Bronchial epithelial cell (primary cell): ENCODE measurements at regions not wholly inside any gene's neighbourhood (a gene's known extent, or its start where the extent isn't known, plus 50 kb on each side); places are given as distances from the start of the nearest gene placed in this dataset.

Experiments used
- DNase-seq: peaks from one replicate; pipeline ENCODE4 v3.0.0-alpha.2; 2010; ENCODE audit warnings: low read depth
- FAIRE-seq: peaks from 2 replicates; lab custom pipeline; 2011; peaks lifted over from hg19 to GRCh38; lab: Jason Lieb, UNC
- H3K27me3 ChIP-seq: 2 replicates; pipeline ENCODE4 v1.5.1; 2011; ENCODE audit warnings: low read length; ENCODE audit not compliant: control insufficient read depth, insufficient read depth
- H3K36me3 ChIP-seq: 2 replicates; pipeline ENCODE4 v1.5.1; 2011; ENCODE audit warnings: low read length; ENCODE audit not compliant: control insufficient read depth, insufficient read depth
- H3K4me3 ChIP-seq: 2 replicates; pipeline ENCODE4 v1.5.1; 2011; ENCODE audit warnings: mild to moderate bottlenecking, low read depth, low read length, control low read depth
- TF ChIP-seq, protein P1 (sequence below): IDR thresholded peaks from 2 replicates; pipeline ENCODE4 v1.5.1; 2011; ENCODE audit warnings: mild to moderate bottlenecking, moderate library complexity, low read length, control low read depth, inconsistent platforms; ENCODE audit not compliant: insufficient read depth, severe bottlenecking

DNA sequence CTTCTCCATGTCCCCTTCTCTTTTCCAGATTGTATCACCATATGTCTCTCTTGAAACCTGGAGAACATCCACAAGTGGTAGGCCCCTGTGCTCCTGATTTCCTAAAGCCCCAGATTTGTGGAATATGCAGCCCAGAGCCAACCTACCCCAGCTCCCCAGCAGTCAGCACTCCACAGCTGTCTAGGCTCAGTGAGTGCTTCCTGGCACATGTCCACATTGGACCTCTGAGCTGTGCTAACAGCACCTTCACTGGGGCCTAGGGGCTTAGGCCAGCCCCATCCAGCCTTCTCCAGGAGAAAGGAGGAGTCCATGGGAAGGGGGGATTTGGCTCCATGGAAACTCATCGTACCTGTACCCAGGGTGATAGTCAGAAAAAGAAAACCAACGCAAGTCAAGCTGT lies 192.7 kb downstream of the FGFR2 start:
- DNase-seq (no peak), FAIRE-seq (no peak)
- TF ChIP-seq, protein P1, sequence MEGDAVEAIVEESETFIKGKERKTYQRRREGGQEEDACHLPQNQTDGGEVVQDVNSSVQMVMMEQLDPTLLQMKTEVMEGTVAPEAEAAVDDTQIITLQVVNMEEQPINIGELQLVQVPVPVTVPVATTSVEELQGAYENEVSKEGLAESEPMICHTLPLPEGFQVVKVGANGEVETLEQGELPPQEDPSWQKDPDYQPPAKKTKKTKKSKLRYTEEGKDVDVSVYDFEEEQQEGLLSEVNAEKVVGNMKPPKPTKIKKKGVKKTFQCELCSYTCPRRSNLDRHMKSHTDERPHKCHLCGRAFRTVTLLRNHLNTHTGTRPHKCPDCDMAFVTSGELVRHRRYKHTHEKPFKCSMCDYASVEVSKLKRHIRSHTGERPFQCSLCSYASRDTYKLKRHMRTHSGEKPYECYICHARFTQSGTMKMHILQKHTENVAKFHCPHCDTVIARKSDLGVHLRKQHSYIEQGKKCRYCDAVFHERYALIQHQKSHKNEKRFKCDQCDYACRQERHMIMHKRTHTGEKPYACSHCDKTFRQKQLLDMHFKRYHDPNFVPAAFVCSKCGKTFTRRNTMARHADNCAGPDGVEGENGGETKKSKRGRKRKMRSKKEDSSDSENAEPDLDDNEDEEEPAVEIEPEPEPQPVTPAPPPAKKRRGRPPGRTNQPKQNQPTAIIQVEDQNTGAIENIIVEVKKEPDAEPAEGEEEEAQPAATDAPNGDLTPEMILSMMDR: no peak
- H3K4me3 ChIP-seq: no peak overlapping the region
- no peaks in the 10 kb centered on the region for H3K27me3 ChIP-seq
- no peaks in the 10 kb centered on the region for H3K36me3 ChIP-seq

DNA sequence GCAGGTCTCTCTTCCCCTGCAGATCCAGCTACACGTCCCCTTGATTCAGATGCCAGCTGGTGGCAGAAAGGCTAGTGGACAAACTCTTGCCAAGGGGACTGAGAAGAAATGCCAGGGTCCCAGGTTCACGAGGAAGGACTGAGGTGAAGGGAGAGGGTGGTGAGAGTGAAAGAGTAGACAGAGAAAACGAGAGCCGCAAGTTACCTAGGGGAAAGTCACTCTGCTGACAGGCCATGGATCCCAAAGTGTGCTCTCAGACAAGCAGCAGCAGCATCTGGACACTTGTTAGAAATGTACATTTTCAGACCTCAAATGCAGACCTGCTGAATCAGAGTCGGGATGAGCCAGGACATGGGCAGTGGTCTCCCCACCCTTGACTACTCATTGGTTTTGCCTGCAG lies 192.3 kb downstream of the FGFR2 start:
- Histone ChIP-seq H3K36me3 (no peaks in the 10 kb centered on the region), H3K27me3 (no peaks in the 10 kb centered on the region), H3K4me3 (no peak overlapping the region)
- FAIRE-seq: no peak
- DNase-seq: no peak
- TF ChIP-seq, protein P1: no peak

GRCh38 chr10:121406823-121407545 lies 191.3 kb downstream of the FGFR2 start:
- Histone ChIP-seq H3K36me3 (no peaks in the 10 kb centered on the region), H3K27me3 (no peaks in the 10 kb centered on the region), H3K4me3 (no peak overlapping the region)
- TF ChIP-seq, protein P1: no peak
- peak; percentile 84 for DNase-seq
- no peak for FAIRE-seq

DNA sequence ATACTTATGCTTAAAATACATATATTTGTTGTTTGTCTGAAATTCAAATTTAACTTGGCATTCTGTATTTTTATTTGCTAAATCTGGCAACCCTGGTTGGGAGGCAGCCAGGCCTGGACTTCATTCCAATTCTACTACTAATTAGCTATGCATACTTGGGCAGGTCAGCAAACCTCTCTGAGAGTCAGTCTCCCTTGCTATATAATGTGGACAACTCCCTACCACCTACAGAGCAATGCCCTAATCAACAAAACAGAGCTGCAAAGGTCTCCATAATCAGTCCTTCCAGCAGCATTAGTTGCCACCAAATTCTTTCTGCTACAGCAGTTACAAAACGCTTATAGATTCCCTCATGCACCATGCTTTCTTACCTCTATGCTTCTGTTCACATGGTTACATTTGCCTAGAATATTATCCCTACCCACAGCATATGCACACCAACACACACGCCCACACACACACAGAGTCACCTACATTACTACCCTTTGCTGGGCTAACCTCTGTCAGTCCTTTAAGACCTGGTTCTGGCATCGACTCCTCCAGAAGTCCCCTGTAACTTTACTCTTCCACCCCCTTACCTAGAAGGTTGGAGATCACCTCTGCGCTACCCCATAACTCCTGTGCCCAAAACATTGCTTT lies 188.7 kb downstream of the FGFR2 start:
- DNase-seq: peak; percentile 17
- Histone ChIP-seq H3K27me3 (no peaks in the 10 kb centered on the region), H3K36me3 (no peaks in the 10 kb centered on the region), H3K4me3 (no peak overlapping the region)
- no peak for FAIRE-seq
- TF ChIP-seq, protein P1: no peak

DNA sequence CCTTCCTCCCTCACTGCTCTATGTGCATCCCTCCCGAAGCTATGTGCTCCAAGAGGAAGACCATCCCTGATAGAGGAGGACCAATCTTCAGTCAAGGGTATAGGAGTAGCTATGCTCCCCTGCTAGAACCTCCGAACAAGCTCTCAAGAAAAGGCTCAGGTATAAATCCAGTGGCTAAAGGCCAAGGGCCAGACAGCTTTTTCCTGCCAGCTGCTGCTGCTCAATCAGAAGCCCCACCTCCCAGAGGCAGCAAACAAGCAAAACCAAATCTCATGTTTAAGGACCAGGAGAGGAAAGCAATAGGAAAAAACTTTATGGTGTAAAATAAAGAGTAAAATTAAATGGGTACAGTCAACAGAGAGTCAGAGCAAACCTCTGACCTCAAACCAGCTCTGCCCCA lies 187.2 kb downstream of the FGFR2 start:
- FAIRE-seq (no peak), DNase-seq (no peak)
- Histone ChIP-seq H3K27me3 (no peaks in the 10 kb centered on the region), H3K36me3 (no peaks in the 10 kb centered on the region), H3K4me3 (no peak overlapping the region)
- TF ChIP-seq, protein P1: no peak
